Adrenal gland (tissue), 9 donors: ENCODE measurements at regions not wholly inside any gene's neighbourhood (a gene's known extent, or its start where the extent isn't known, plus 50 kb on each side); places are given as distances from the start of the nearest gene placed in this dataset.

Experiments
- DNase-seq, 7 donors: peaks; one replicate each; pipeline ENCODE4 v3.0.0-alpha.2; 2019 to 2020
- H3K27ac ChIP-seq, 5 donors: fragments of 200-600 bp; sonication (generic) in 4 of 5; 1 replicate in 3 of 5; 2 replicates in 2 of 5; pipeline versions ENCODE4 v1.5.1 to v1.8.0; 2016 to 2020; ENCODE audit warnings: mild to moderate bottlenecking in 1 of 5
- H3K27me3 ChIP-seq: fragments of 200-600 bp; 2 replicates; pipeline ENCODE4 v1.8.0; 2021
- H3K36me3 ChIP-seq, 2 donors: fragments of 200-600 bp; replicated peaks in 1 of 2; 1 replicate in 1 of 2; 2 replicates in 1 of 2; pipeline versions ENCODE4 v1.5.1 to v1.8.0; 2018 to 2022
- H3K4me1 ChIP-seq, 2 donors: fragments of 200-600 bp; replicated peaks in 1 of 2; 1 replicate in 1 of 2; 2 replicates in 1 of 2; pipeline versions ENCODE4 v1.5.1 to v1.8.0; 2018 to 2021
- H3K4me3 ChIP-seq, 4 donors: fragments of 200-600 bp; sonication (generic) in 3 of 4; one replicate each; pipeline ENCODE4 v1.5.1; 2016 to 2018
- H3K9me3 ChIP-seq, 3 donors: fragments of 200-600 bp; sonication (generic) in 1 of 3; replicated peaks in 1 of 3; 1 replicate in 2 of 3; 2 replicates in 1 of 3; pipeline versions ENCODE4 v1.5.1 to v1.8.0; 2016 to 2021
- CTCF ChIP-seq, 6 experiments: fragments of 450-650 bp in 4 of 6; fragments of 200-600 bp in 2 of 6; sonication (generic) in 1 of 6; IDR thresholded peaks; 1 replicate in 5 of 6; 2 replicates in 1 of 6; pipeline versions ENCODE4 v1.5.1 to v1.8.0; 2016 to 2021; ENCODE audit warnings: antibody characterized with exemption in 6 of 6, mild to moderate bottlenecking in 2 of 6, moderate library complexity in 1 of 6
- POLR2A ChIP-seq, 2 donors: fragments of 450-650 bp; IDR thresholded peaks; one replicate each; pipeline ENCODE4 v1.6.1; 2017; ENCODE audit warnings: antibody characterized with exemption in 2 of 2, mild to moderate bottlenecking in 2 of 2, moderate library complexity in 1 of 2
- WGBS, 4 donors: extraction: QIAGEN DNeasy Blood & Tissue Kit in 2 of 4; methylation state at CpG; one replicate each; pipeline versions ENCODE4 v1.1.5 to v1.1.7; 2013 to 2017; 5-methylcytosine and 5-hydroxymethylcytosine counted together
- intact Hi-C, 2 donors: fragments of 100-400 bp; cut with DNase I; formaldehyde crosslinking; loops; one replicate each; pipeline versions ENCODE4 v1.14.1 to v1.15.0; 2022 to 2023
- donor health status: healthy with polysubstance abuse.
- donor health status: Bipolar disorder and iron deficiency.
- donor health status: DM: yes; HTN: yes; CAD: no.
- donor health status: DM: no; HTN: no; CAD: no.
- donor health status: DM: no; HTN: no; CAD: no.

GRCh38 chr12:88931598-88931997 lies 351.3 kb upstream of the KITLG start:
- intact Hi-C loops, result no loop called here
- TF ChIP-seq CTCF (IDR thresholded peaks at IDR 0.05) (no peak), POLR2A (IDR thresholded peaks at IDR 0.05) (no peak)

GRCh38 chr12:88925454-88925853 lies 345.2 kb upstream of the KITLG start:
- H3K9me3 ChIP-seq, result no peaks in the 10 kb centered on the region
- no peak overlapping the region for H3K27ac ChIP-seq
- no peak for TF ChIP-seq POLR2A (IDR thresholded peaks at IDR 0.05)
- no peak for TF ChIP-seq CTCF (IDR thresholded peaks at IDR 0.05)
- DNase-seq, result no peak
- H3K27me3 ChIP-seq, result no peaks in the 10 kb centered on the region
- H3K36me3 ChIP-seq, result no peaks in the 10 kb centered on the region
- H3K4me3 ChIP-seq, result no peak overlapping the region
- H3K4me1 ChIP-seq, result no peaks in the 10 kb centered on the region
- intact Hi-C loops, result no loop called here

More at GRCh38 chr12:88931598-88931997, 351.3 kb upstream of the KITLG start:
- no peak for DNase-seq
- WGBS, 4 donors, result 70 to 86% (median 78%) methylated on average over 3 of the region's 3 CpGs
- no peaks in the 10 kb centered on the region for H3K36me3 ChIP-seq
- peaks cover 2 to 6% of the 10 kb centered on the region in 2 donors for H3K4me1 ChIP-seq
- H3K27me3 ChIP-seq, result no peaks in the 10 kb centered on the region
- no peak overlapping the region for H3K4me3 ChIP-seq
- H3K27ac ChIP-seq, result no peak overlapping the region
- H3K9me3 ChIP-seq, result no peaks in the 10 kb centered on the region

- intact Hi-C loops, result no loop called here
- Histone ChIP-seq H3K36me3 (no peaks in the 10 kb centered on the region), H3K4me3 (no peak overlapping the region), H3K27ac (no peak overlapping the region), H3K4me1 (no peaks in the 10 kb centered on the region), H3K9me3 (no peaks in the 10 kb centered on the region), H3K27me3 (no peaks in the 10 kb centered on the region)
- TF ChIP-seq POLR2A (IDR thresholded peaks at IDR 0.05) (no peak), CTCF (IDR thresholded peaks at IDR 0.05) (no peak)
- 70 to 75% (median 71%) methylated on average over 4 of the region's 4 CpGs for WGBS, 4 donors
- no peak for DNase-seq
These were observed 343.9 kb upstream of the KITLG start for GRCh38 chr12:88924162-88924561.

- WGBS, 4 donors, result 72 to 80% (median 75%) methylated on average over 3 of the region's 3 CpGs
These were observed 343.4 kb upstream of the KITLG start for GRCh38 chr12:88923631-88924030.

More at GRCh38 chr12:88923631-88924030, 343.4 kb upstream of the KITLG start:
- Histone ChIP-seq H3K4me1 (no peaks in the 10 kb centered on the region), H3K9me3 (no peaks in the 10 kb centered on the region), H3K27ac (no peak overlapping the region), H3K27me3 (no peaks in the 10 kb centered on the region), H3K4me3 (no peak overlapping the region), H3K36me3 (no peaks in the 10 kb centered on the region)
- no peak for TF ChIP-seq CTCF (IDR thresholded peaks at IDR 0.05)
- TF ChIP-seq POLR2A (IDR thresholded peaks at IDR 0.05), result no peak
- DNase-seq, result no peak
- intact Hi-C loops, result no loop called here
